ENCODE measurements at regions not wholly inside any gene's neighbourhood (a gene's known extent, or its start where the extent isn't known, plus 50 kb on each side); places are given as distances from the start of the nearest gene placed in this dataset.

DNA sequence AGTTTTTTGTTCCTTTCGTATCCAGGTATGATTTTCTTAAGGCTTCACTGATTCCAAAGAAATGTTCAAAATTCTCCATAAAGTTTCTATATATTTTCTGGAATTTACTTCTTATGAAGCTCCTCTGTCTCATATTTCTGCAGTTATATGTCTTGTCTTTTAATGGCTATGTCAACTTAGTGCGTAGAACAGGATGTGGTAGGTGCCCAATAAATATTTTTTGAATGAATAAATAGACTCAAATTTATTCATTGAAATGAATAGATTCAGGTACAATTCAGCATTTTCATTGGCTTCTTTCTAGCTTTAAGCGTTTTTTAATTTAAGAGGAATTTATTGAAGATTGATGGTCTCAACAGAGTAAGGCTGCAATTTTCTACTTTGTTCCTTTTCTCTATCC is 231.9 kb upstream of the BOD1L1 start:
- Histone ChIP-seq H3K27ac (ENCODE audit: low read depth, low read length) (no peak overlapping the region), H3K36me3 (ENCODE audit: control insufficient read depth in 5 of 5, insufficient read depth in 5 of 5, low read length in 5 of 5) (no peaks in the 10 kb centered on the region), H3K9ac (ENCODE audit: low read length in 5 of 5) (no peak overlapping the region), H3K27me3 (ENCODE audit: control insufficient read depth in 5 of 5, insufficient read depth in 4 of 5, low read length in 5 of 5) (no peaks in the 10 kb centered on the region), H3K4me1 (ENCODE audit: control insufficient read depth in 5 of 5, insufficient read depth in 5 of 5, low read length in 5 of 5) (peaks cover 0 to 7% (median 0%) of the 10 kb centered on the region in 5 donors), H3K4me3 (ENCODE audit: low read depth in 1 of 5, low read length in 5 of 5) (no peak overlapping the region), H3K9me3 (ENCODE audit: control insufficient read depth in 5 of 5, low read length in 5 of 5) (peaks cover 0 to 3% (median 0%) of the 10 kb centered on the region in 5 donors)

DNA sequence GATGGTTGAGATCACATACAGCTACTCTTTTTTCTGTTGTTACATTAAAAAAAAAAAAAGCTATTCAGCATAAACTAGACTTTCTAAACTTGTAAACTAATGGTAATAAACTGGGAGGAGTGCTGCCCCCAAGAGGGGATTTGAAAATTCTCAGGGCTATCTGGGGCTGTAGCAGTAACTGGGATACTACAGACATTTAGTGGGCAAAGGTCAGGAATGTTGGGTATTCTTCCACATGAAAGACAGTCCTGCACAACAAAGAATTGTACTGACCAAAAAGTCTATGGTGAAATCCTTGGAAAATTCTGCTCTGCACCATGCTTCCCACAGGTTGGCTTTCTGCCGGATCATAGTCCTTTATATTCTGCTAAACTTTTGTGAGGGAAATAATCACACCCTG is 232.6 kb upstream of the BOD1L1 start:
- Histone ChIP-seq H3K36me3 (ENCODE audit: control insufficient read depth in 5 of 5, insufficient read depth in 5 of 5, low read length in 5 of 5) (no peaks in the 10 kb centered on the region), H3K9me3 (ENCODE audit: control insufficient read depth in 5 of 5, low read length in 5 of 5) (peaks cover 0 to 3% (median 0%) of the 10 kb centered on the region in 5 donors), H3K27ac (ENCODE audit: low read depth, low read length) (no peak overlapping the region), H3K9ac (ENCODE audit: low read length in 5 of 5) (no peak overlapping the region), H3K4me1 (ENCODE audit: control insufficient read depth in 5 of 5, insufficient read depth in 5 of 5, low read length in 5 of 5) (peaks cover 0 to 7% (median 0%) of the 10 kb centered on the region in 5 donors), H3K4me3 (ENCODE audit: low read depth in 1 of 5, low read length in 5 of 5) (no peak overlapping the region), H3K27me3 (ENCODE audit: control insufficient read depth in 5 of 5, insufficient read depth in 4 of 5, low read length in 5 of 5) (no peaks in the 10 kb centered on the region)

DNA sequence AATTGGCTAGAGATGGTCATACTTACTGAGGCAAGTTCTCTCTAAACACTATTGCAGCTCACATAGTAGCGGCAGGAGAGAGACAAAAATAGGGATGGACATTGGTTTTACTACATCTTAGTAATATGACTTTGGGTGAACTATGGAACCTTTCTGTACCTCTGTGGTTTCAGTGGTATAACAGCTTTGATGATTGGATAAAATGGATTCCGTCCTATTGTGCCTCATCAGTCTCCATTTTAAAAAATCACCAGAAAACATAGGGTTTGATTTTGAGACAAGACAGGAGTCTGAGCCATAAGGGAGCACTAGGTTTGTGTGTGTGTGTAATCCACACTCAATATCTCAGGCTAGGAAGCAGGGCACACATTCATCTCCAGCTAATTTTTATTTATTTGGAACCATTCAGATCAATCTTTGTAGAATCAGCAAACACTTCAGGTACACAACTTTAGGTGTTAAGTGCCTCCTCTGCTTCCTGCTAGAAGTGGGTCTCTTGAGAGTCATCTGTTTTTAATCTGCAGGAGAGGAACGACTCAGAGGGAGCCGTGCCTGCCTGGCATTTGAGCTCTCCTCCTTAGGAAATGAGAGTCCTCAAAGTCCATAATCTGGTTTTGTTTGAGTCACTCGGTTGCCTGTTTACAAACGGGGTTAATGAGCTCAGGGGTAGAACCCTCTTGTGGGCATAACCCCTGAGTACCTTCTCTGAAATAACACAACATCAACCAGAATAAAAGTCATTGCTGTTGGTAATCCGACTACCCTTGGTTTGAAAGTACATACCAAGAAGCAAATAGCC is 238.5 kb upstream of the BOD1L1 start:
- Histone ChIP-seq H3K36me3 (ENCODE audit: control insufficient read depth in 5 of 5, insufficient read depth in 5 of 5, low read length in 5 of 5) (no peaks in the 10 kb centered on the region), H3K27me3 (ENCODE audit: control insufficient read depth in 5 of 5, insufficient read depth in 4 of 5, low read length in 5 of 5) (no peaks in the 10 kb centered on the region), H3K4me1 (ENCODE audit: control insufficient read depth in 5 of 5, insufficient read depth in 5 of 5, low read length in 5 of 5) (no peaks in the 10 kb centered on the region), H3K4me3 (ENCODE audit: low read depth in 1 of 5, low read length in 5 of 5) (no peak overlapping the region), H3K9ac (ENCODE audit: low read length in 5 of 5) (no peak overlapping the region), H3K9me3 (ENCODE audit: control insufficient read depth in 5 of 5, low read length in 5 of 5) (peaks cover 0 to 3% (median 0%) of the 10 kb centered on the region in 5 donors), H3K27ac (ENCODE audit: low read depth, low read length) (no peak overlapping the region)

DNA sequence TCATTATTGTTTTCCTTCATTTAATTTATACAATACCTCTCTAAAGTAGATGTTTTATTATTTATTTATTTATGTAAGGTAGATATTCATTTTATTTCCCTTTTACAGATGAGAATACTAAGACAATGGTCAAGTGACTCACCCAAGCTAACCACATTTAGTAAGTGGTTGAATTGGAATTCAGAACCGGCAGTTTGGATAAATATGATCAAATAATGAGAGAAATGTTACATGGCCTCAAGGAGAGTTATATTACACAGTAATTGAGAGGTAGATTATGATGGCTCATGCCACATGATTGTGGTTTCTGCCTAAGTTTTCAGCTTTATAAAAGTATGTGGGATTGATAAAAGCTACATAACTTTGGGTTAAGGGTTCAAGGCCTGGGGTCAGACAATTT is 239.4 kb upstream of the BOD1L1 start:
- no peaks in the 10 kb centered on the region for H3K4me1 ChIP-seq (ENCODE audit: control insufficient read depth in 5 of 5, insufficient read depth in 5 of 5, low read length in 5 of 5)
- peaks cover 0 to 3% (median 0%) of the 10 kb centered on the region in 5 donors for H3K9me3 ChIP-seq (ENCODE audit: control insufficient read depth in 5 of 5, low read length in 5 of 5)
- H3K4me3 ChIP-seq (ENCODE audit: low read depth in 1 of 5, low read length in 5 of 5): no peak overlapping the region
- H3K9ac ChIP-seq (ENCODE audit: low read length in 5 of 5): no peak overlapping the region
- H3K27ac ChIP-seq (ENCODE audit: low read depth, low read length): no peak overlapping the region
- no peaks in the 10 kb centered on the region for H3K27me3 ChIP-seq (ENCODE audit: control insufficient read depth in 5 of 5, insufficient read depth in 4 of 5, low read length in 5 of 5)
- no peaks in the 10 kb centered on the region for H3K36me3 ChIP-seq (ENCODE audit: control insufficient read depth in 5 of 5, insufficient read depth in 5 of 5, low read length in 5 of 5)

DNA sequence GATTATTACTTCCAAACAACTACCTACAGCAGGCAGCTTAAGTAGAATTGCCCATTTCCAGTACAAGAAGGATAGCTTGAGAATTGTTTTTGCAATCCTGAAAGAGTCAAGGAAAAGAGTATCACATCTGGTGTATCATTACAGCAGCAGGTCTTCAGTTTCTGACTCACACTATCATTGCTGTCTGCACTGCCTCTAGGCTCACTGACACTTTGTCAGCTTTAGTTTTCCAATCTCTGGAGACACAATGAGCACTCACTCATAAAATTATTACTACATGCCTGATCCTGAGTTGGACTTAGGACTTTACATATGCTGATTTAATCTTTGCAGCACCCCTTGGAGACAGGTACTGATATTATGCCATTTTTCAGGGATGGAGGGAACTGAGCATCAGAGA is 244.6 kb upstream of the BOD1L1 start:
- H3K9me3 ChIP-seq (ENCODE audit: control insufficient read depth in 5 of 5, low read length in 5 of 5): no peaks in the 10 kb centered on the region
- H3K9ac ChIP-seq (ENCODE audit: low read length in 5 of 5): no peak overlapping the region
- no peak overlapping the region for H3K27ac ChIP-seq (ENCODE audit: low read depth, low read length)
- H3K4me3 ChIP-seq (ENCODE audit: low read depth in 1 of 5, low read length in 5 of 5): no peak overlapping the region
- H3K4me1 ChIP-seq (ENCODE audit: control insufficient read depth in 5 of 5, insufficient read depth in 5 of 5, low read length in 5 of 5): no peaks in the 10 kb centered on the region
- no peaks in the 10 kb centered on the region for H3K27me3 ChIP-seq (ENCODE audit: control insufficient read depth in 5 of 5, insufficient read depth in 4 of 5, low read length in 5 of 5)
- no peaks in the 10 kb centered on the region for H3K36me3 ChIP-seq (ENCODE audit: control insufficient read depth in 5 of 5, insufficient read depth in 5 of 5, low read length in 5 of 5)

DNA sequence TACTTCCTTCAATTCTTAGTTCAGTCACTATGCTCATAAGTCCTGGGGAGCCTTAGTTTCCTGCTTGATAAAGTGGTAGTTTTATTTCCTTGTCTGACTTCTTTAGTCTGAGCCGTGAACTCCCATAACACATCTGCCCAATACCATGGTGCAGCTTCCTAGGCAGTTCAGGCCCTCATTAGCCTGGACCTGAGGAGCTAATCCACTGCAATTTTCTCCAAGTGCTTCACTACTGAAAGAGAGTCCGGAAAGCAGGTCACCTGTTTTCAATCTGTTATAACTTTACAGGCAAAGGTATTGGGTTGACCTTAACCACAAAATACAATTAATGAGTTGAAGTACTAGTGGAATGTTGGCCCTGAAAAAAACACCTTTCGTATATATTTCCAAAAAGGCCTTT is 245.4 kb upstream of the BOD1L1 start:
- Histone ChIP-seq H3K4me1 (ENCODE audit: control insufficient read depth in 5 of 5, insufficient read depth in 5 of 5, low read length in 5 of 5) (no peaks in the 10 kb centered on the region), H3K4me3 (ENCODE audit: low read depth in 1 of 5, low read length in 5 of 5) (no peak overlapping the region), H3K27me3 (ENCODE audit: control insufficient read depth in 5 of 5, insufficient read depth in 4 of 5, low read length in 5 of 5) (no peaks in the 10 kb centered on the region), H3K27ac (ENCODE audit: low read depth, low read length) (no peak overlapping the region), H3K9me3 (ENCODE audit: control insufficient read depth in 5 of 5, low read length in 5 of 5) (no peaks in the 10 kb centered on the region), H3K36me3 (ENCODE audit: control insufficient read depth in 5 of 5, insufficient read depth in 5 of 5, low read length in 5 of 5) (no peaks in the 10 kb centered on the region), H3K9ac (ENCODE audit: low read length in 5 of 5) (no peak overlapping the region)

DNA sequence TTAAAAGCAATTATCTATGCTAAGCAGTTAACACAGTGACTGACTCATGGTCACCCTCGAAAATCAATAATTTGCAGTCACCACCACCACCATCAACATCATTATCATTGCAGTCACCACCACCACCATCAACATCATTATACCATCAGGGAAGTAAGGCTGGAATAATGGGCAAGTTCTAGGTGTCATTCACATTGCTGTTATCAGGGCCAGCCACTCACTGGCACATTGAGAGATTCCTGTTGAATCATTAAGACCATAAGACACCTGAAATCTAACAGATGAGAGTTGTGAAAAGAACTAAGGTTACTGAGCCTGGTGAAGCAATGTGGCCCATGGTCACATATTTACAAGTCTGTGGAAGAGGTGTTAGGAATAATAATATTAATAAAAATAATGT is 247.7 kb upstream of the BOD1L1 start:
- Histone ChIP-seq H3K27ac (ENCODE audit: low read depth, low read length) (no peak overlapping the region), H3K9ac (ENCODE audit: low read length in 5 of 5) (no peak overlapping the region), H3K36me3 (ENCODE audit: control insufficient read depth in 5 of 5, insufficient read depth in 5 of 5, low read length in 5 of 5) (no peaks in the 10 kb centered on the region), H3K4me3 (ENCODE audit: low read depth in 1 of 5, low read length in 5 of 5) (no peak overlapping the region), H3K4me1 (ENCODE audit: control insufficient read depth in 5 of 5, insufficient read depth in 5 of 5, low read length in 5 of 5) (no peaks in the 10 kb centered on the region), H3K9me3 (ENCODE audit: control insufficient read depth in 5 of 5, low read length in 5 of 5) (no peaks in the 10 kb centered on the region), H3K27me3 (ENCODE audit: control insufficient read depth in 5 of 5, insufficient read depth in 4 of 5, low read length in 5 of 5) (no peaks in the 10 kb centered on the region)

DNA sequence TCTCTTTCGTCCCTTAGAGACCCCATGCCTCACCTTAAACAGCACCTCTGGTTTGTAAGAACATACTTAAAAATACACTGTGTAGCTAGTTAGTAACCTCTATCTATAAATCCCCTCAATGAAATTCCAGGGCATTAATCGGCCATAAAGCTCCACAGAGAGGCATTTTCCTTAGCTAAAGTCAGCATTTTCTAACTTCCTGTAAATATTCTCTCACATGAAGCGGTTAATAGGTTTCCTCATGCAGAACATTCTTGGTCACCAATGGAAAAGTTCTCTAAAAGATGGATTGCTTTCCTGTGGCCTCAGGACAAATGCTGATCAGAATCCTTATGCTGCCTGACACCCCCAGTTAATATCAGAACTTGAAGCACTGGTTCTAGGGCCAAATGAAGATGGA is 248.6 kb upstream of the BOD1L1 start:
- H3K9ac ChIP-seq (ENCODE audit: low read length in 5 of 5): no peak overlapping the region
- no peaks in the 10 kb centered on the region for H3K4me1 ChIP-seq (ENCODE audit: control insufficient read depth in 5 of 5, insufficient read depth in 5 of 5, low read length in 5 of 5)
- no peaks in the 10 kb centered on the region for H3K9me3 ChIP-seq (ENCODE audit: control insufficient read depth in 5 of 5, low read length in 5 of 5)
- no peak overlapping the region for H3K4me3 ChIP-seq (ENCODE audit: low read depth in 1 of 5, low read length in 5 of 5)
- no peak overlapping the region for H3K27ac ChIP-seq (ENCODE audit: low read depth, low read length)
- H3K27me3 ChIP-seq (ENCODE audit: control insufficient read depth in 5 of 5, insufficient read depth in 4 of 5, low read length in 5 of 5): no peaks in the 10 kb centered on the region
- H3K36me3 ChIP-seq (ENCODE audit: control insufficient read depth in 5 of 5, insufficient read depth in 5 of 5, low read length in 5 of 5): no peaks in the 10 kb centered on the region

DNA sequence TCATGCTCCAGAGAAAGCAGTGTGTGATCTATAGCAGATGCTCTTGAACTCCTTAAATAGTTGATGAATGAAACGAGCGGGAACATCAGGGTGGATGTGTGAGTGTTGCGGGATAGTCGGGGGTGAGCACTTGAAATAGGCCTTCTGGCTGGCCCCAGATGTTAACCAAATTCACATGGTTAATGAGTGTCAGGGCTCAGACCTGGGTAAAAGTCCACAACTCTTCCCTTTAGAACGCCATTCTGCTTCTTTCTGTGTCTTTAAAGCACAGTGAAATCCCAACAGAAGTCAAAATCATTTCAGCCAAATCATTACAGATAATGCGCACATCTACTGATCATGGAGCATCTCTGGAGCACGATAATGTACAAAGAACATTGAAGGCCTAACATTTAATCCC is 249.4 kb upstream of the BOD1L1 start:
- no peak overlapping the region for H3K27ac ChIP-seq (ENCODE audit: low read depth, low read length)
- H3K27me3 ChIP-seq (ENCODE audit: control insufficient read depth in 5 of 5, insufficient read depth in 4 of 5, low read length in 5 of 5): no peaks in the 10 kb centered on the region
- H3K9me3 ChIP-seq (ENCODE audit: control insufficient read depth in 5 of 5, low read length in 5 of 5): no peaks in the 10 kb centered on the region
- no peaks in the 10 kb centered on the region for H3K36me3 ChIP-seq (ENCODE audit: control insufficient read depth in 5 of 5, insufficient read depth in 5 of 5, low read length in 5 of 5)
- H3K4me1 ChIP-seq (ENCODE audit: control insufficient read depth in 5 of 5, insufficient read depth in 5 of 5, low read length in 5 of 5): no peaks in the 10 kb centered on the region
- no peak overlapping the region for H3K4me3 ChIP-seq (ENCODE audit: low read depth in 1 of 5, low read length in 5 of 5)
- H3K9ac ChIP-seq (ENCODE audit: low read length in 5 of 5): no peak overlapping the region

DNA sequence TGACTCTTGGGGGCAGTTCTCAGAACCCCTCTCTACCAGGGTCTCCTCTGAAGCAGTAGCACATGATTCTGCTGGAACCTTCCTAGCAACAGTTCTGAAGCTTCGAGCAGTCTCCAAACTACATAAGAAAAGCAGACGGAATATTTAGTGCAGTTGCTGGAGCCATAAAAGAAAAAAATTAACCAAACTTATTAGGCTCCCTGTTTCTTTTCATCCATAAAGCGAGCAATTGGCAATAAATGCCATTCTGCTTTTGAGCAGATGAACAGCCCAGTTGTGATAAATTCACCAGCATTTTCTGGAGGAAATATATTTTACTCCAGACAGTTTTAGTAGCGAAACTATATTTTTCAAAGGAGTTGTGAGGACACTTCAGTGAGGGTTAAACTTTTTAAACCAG is 250.1 kb upstream of the BOD1L1 start:
- Histone ChIP-seq H3K9ac (ENCODE audit: low read length in 5 of 5) (no peak overlapping the region), H3K4me3 (ENCODE audit: low read depth in 1 of 5, low read length in 5 of 5) (no peak overlapping the region), H3K36me3 (ENCODE audit: control insufficient read depth in 5 of 5, insufficient read depth in 5 of 5, low read length in 5 of 5) (no peaks in the 10 kb centered on the region), H3K27ac (ENCODE audit: low read depth, low read length) (no peak overlapping the region), H3K4me1 (ENCODE audit: control insufficient read depth in 5 of 5, insufficient read depth in 5 of 5, low read length in 5 of 5) (no peaks in the 10 kb centered on the region), H3K27me3 (ENCODE audit: control insufficient read depth in 5 of 5, insufficient read depth in 4 of 5, low read length in 5 of 5) (no peaks in the 10 kb centered on the region), H3K9me3 (ENCODE audit: control insufficient read depth in 5 of 5, low read length in 5 of 5) (no peaks in the 10 kb centered on the region)

All from subcutaneous abdominal adipose tissue (tissue), 5 donors.